NCI-H2029 treated with DMSO at 0.1 percent for 48 hours (cell line): ENCODE measurements at regions not wholly inside any gene's neighbourhood (a gene's known extent, or its start where the extent isn't known, plus 50 kb on each side); places are given as distances from the start of the nearest gene placed in this dataset.

ENCODE experiments used
- DNase-seq: peaks from one replicate; lab custom pipeline; 2025; lab: John Stamatoyannopoulos, UW

GRCh38 chr17:79315358-79316105 is 240.9 kb downstream of the ENGASE start:
- DNase-seq, result no peak

GRCh38 chr17:79314617-79315357 is 240.2 kb downstream of the ENGASE start:
- no peak for DNase-seq

GRCh38 chr17:79311373-79311772 is 236.7 kb downstream of the ENGASE start:
- no peak for DNase-seq

DNA sequence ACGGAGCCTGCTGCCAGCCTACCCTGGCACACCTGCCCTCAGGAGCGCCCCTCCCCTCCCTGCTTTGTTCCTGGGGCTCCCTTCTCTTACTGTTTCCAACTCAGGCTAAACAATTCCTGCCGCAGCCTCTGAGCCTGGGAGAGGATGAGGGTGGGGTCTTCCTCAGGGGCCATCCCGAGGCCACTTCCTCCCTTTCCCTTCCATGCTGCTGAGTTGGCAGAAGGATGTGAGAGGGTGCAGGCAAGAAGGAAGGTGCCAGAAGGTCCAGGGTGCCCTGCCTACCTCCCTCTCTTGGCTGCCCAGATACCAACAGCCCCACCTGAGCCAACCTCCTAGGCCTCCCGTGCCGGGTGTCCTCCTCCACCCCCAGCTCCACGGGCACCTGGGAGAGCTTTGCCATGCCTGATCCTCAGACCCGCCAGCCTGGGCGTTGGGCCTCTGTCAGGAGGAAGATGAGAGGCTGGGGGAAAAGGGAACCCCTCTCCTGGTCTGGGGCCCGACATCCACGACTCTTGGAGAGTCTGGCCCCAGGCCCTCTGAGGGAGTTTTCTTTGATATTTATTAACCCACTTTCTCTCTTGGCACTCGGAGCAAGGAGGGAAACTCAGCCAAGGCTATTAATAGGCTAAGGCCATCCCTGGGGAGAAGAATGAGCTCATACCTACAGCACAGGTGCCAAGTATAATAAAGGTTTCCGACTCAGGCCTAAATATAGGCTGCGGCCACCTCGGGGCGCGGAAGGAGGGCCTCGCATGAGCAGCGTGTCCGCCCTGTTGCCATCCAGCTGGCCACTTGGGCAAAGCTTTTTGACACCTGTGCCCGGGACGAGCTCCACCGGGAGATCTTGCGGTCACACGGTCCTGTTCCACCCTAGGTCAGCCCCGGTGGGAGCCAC is 232.0 kb downstream of the ENGASE start:
- peak; percentile 46 for DNase-seq

DNA sequence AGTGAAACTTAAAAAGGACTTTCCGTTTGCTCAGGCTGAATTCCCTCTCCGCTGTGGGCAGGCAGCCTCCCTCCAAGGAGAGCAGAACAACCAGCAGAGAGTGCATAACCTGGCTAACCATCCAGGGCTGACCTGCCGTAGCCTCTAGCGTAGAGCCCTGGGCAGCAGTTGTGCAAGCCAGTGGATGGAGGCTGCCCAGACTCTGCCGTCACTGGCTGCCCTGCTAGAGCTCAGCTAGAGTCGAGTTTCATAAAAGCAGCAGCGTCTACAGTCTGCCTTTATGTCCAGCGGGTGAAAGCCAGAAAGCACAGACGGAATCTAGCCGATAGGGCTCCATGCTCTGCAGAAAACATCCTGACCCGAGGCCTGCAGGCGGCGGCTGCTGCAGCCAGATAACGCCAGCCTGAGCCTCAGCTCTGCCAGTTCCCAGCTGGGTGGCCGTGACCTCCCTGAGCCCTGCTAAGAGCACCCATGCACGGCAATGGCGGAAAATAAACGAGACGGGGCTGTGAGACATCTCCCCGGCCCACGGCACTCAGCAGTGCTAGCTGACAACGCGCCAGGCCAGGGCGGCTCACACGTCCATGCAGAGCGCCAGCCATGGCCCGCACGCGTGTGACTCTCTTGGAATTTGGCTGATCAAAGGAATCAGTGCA is 231.3 kb downstream of the ENGASE start:
- no peak for DNase-seq

DNA sequence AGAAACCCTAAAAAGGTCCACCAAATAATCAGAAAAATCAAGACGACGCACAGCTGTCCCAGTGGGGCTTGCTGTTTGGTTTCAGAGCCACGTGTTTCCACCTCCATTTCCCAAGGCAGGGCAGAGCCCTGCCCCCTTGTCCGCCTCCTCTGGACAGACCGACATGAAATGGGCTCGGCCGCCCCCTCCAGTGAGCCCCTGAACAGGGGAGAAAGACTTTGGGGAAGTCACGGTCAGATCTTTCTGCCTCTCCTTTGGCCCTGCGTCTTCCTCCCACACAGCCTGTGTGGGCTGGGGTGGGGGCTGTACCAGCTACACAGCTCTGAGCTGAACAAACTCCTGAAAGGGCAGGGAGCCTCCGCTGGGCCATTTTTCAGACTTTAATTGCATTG is 230.7 kb downstream of the ENGASE start:
- DNase-seq, result no peak

GRCh38 chr17:79304884-79305283 is 230.3 kb downstream of the ENGASE start:
- no peak for DNase-seq

DNA sequence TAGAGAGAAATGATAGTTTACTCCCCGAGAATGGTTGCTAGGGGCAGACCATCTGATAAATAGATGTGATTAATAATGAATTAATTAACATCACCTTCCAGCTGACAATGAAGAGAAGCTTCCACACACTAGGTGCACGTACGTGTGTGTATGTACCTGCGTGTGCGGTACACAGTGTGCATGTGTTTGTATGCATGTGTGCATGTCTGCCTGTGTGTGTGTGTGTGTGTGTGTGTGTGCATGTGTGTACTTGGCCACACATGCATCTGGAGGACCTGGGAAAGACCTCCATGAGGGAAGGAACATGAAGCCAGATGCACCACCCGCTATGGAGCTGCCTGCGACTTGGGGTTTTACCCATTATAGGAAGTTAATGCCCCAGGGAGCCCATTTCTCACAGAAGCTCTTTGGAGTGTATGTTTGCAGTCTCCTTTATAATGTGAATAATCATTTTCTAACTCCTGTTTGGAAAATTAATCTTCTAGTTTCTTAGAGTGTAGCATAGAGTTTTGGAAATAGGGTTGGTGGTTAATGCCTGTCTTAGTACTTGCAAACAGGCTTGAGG is 229.1 kb downstream of the ENGASE start:
- no peak for DNase-seq

DNA sequence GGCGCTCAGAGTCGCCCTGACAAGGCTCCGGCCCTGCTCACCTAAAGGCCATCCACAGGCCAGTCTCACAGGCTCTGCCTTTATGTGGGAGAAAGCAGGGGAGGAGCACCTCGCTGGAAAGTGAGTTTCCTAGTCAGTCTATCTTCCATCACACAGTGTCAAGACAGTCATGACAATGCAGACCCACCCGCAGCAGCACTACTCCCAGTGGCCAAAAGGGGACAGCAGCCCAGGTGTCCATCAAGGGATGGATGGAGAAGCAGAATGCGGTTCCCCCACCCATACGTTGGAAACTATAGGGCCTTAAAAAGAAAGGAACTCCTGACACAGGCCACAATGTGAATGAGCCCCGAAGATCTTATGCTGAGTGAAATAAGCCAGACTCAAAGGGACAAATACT is 226.8 kb downstream of the ENGASE start:
- DNase-seq, result no peak

- no peak for DNase-seq
Measured at GRCh38 chr17:79299349-79299748, 224.7 kb downstream of the ENGASE start.

- DNase-seq, result no peak
Measured at GRCh38 chr17:79298799-79299198, 224.2 kb downstream of the ENGASE start.

- DNase-seq, result no peak
Measured at GRCh38 chr17:79296243-79296642, 221.6 kb downstream of the ENGASE start.

- DNase-seq, result no peak
Measured at GRCh38 chr17:79295307-79295706, 220.7 kb downstream of the ENGASE start.

DNA sequence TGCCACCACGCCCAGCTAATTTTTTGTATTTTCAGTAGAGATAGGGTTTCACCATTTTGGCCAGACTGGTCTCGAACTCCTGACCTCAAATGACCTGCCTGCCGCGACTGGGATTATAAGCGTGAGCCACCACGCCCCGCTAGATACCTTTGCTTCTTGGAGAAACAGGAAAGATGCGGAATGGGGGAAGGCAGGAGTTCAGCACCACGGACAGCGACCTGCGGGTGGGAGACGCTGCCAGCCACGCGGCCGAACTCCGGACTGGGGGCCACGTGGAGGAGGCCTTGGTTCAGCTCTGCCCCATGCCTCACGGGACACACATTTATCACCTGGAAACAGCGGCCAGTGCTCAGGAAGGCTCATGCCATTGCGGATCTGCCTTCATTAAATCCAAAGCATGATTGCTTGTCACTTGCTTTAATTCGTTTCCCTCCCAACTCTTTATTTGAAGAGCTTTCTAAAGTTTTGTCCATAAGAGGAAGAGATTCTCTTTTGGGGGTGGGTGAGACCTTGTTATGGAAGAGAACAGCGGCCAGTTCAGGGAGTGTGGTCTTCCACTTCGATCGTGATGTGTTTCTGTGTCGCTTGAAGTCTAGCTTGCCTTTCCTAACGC is 219.9 kb downstream of the ENGASE start:
- DNase-seq, result no peak

DNA sequence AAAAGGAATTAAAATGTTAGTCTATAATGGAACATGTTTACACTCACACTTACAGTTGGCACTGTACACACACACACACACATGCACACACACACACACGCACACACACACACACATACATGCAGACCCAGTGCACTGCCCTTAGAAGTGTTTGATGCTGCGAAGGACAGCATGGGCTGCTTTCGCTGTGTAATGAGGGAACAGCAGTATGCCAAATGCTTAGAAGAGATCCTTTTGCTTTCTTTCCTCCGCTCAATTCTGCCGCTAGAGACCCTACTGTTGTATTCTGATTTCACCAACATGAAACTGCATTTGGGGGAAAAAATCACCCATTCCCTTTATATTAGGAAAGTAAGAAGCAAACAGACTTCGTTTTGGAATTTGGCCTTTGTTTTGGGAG is 217.9 kb downstream of the ENGASE start:
- DNase-seq, result no peak

DNA sequence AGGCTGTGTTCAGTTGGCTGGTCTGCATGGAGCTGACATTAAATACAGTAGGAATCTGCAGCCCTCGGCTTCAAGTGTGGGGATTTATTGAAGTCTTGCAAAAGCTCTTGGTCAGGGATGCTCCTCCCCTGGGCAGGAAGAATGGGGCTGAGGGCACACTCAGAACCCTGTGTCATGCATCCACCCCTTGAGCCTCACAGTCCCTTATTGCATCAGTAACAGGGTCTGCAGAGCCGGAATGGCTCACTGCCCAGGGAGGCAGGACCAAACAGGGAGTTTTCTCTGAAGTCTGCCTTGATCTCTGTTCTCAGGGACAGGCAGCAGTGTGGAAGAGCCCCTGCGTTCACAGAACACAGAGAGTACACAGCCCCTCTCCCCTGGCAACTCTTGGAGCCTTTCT is 216.8 kb downstream of the ENGASE start:
- no peak for DNase-seq

GRCh38 chr17:79290726-79291125 is 216.1 kb downstream of the ENGASE start:
- DNase-seq, result no peak

DNA sequence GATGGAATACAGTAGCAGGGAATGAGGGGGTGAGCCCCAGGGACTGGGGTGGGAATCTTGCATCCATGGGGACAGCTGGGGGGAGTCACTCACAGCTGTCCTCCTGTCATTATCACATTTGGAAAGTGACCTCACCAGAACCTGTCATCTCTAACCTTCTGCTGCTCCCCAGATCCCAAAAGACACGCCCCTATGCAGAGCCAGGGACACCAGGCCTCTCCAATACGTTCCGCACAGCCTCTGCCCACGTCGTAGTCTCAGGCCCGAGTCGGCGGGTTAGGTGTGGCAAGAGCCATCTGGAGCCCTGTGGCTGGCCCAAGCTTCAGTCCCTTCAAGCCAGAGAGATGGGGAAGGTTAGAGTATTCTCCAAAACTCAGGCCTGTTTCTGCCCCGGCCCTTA is 214.3 kb downstream of the ENGASE start:
- DNase-seq, result no peak

- DNase-seq, result no peak
Measured at GRCh38 chr17:79286440-79286839, 211.8 kb downstream of the ENGASE start.

DNA sequence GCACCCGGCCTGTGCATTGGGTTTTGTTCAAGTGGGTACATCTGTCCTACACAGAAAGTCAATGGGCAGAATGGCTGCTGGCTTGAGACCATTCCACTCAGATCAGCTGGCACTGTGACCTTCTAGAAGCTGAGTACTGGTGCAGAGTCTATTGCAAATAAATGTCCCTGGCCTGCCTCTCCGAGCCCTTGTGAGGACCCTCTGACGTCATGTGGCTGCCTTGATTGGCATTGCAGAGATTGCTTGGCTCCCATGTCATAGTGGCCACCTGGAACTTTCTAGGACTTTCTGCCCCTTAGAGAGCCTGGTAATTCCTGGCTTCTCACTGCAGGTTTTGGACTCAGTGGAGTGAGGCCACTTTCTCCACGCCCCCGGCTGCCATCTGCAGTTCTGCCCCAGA is 211.3 kb downstream of the ENGASE start:
- DNase-seq, result no peak

GRCh38 chr17:79282294-79282693 is 207.7 kb downstream of the ENGASE start:
- DNase-seq, result no peak
